ES-I3 (cell line): ENCODE measurements at regions not wholly inside any gene's neighbourhood (a gene's known extent, or its start where the extent isn't known, plus 50 kb on each side); places are given as distances from the start of the nearest gene placed in this dataset.
"Not testable (repeated sequence)": the region's sequence is repeated elsewhere in the genome, so short reads cannot be mapped to it uniquely, and the experiment has no call there.

Source experiments
- H3K36me3 ChIP-seq: 2 replicates; pipeline ENCODE4 v1.6.1; 2013; ENCODE audit warnings: mild to moderate bottlenecking, low read length, control low read depth, moderate library complexity; ENCODE audit not compliant: insufficient read depth
- H3K4me1 ChIP-seq: 2 replicates; pipeline ENCODE4 v1.6.1; 2013; ENCODE audit warnings: mild to moderate bottlenecking, control low read depth, low read length; ENCODE audit not compliant: insufficient read depth
- H3K9ac ChIP-seq: 2 replicates; pipeline ENCODE4 v1.6.1; 2013; ENCODE audit warnings: low read depth, mild to moderate bottlenecking, low read length, moderate library complexity
- H3K9me3 ChIP-seq: 2 replicates; pipeline ENCODE4 v1.6.1; 2013; ENCODE audit warnings: mild to moderate bottlenecking, low read length, moderate library complexity; ENCODE audit not compliant: control insufficient read depth, insufficient read depth

- Histone ChIP-seq H3K9me3 (no peaks in the 10 kb centered on the region), H3K4me1 (peaks cover 38% of the 10 kb centered on the region), H3K9ac (no peak overlapping the region), H3K36me3 (no peaks in the 10 kb centered on the region; the same call in 1 of the 2 replicates)
Observed at GRCh38 chr7:20083781-20084180, 133.4 kb downstream of the MACC1 start.

- H3K9me3 ChIP-seq: no peaks in the 10 kb centered on the region; the same call in 1 of the 2 replicates
- 0 out of 2 replicates have a peak, but pooled peaks cover under 1% of the 10 kb centered on the region for H3K36me3 ChIP-seq
- H3K4me1 ChIP-seq: peaks cover 45% of the 10 kb centered on the region
- no peak overlapping the region for H3K9ac ChIP-seq
Observed at GRCh38 chr7:20079080-20079479, 138.1 kb downstream of the MACC1 start.

- 0 out of 2 replicates have a peak, but pooled peaks cover 3% of the 10 kb centered on the region for H3K36me3 ChIP-seq
- no peaks in the 10 kb centered on the region; the same call in 1 of the 2 replicates for H3K9me3 ChIP-seq
- H3K9ac ChIP-seq: no peak overlapping the region
- peaks cover 33% of the 10 kb centered on the region for H3K4me1 ChIP-seq
Observed at GRCh38 chr7:20076835-20077234, 140.3 kb downstream of the MACC1 start.

DNA sequence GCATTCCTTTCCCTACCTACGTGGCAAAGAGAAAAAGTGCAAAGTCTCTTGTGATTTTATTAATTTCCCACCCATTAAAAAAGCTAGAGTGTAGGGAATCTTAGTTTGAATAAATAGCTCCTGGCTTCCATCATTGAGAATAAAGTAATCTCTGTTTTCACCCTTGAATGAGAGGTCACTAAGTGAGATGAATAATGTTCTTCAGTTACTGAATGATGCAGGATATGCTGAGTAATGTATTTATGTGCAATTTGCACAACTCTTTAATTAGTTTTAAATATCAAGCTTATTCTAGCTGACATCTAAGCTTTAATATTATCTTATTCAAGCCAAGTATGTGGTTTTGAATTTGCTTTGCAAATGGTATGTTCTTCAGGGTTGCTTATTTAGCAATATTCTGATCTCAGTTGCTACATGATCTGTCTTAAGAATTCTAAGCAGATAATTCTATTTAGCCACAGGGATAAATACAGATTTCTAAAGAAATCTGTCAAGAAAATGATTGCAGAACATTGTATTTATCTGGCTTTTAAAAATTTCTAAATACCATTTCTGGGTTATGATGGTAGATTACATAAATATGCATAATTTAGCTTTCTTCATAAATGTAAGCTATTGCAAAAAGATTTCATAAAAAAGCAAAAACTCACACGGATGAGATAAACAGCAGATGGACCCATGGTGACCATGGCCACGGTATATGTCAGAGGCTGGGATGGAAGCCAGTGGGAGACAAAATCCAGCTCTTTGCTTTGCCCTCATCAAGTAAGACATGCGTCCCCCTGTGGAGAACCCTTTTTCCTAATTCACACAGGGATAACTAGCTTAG is 141.0 kb downstream of the MACC1 start:
- Histone ChIP-seq H3K9me3 (no peaks in the 10 kb centered on the region; the same call in 1 of the 2 replicates), H3K36me3 (0 out of 2 replicates have a peak, but pooled peaks cover 3% of the 10 kb centered on the region)

GRCh38 chr7:20075440-20075839 is 141.7 kb downstream of the MACC1 start:
- Histone ChIP-seq H3K9me3 (no peaks in the 10 kb centered on the region; the same call in 1 of the 2 replicates), H3K4me1 (peaks cover 22% of the 10 kb centered on the region), H3K36me3 (0 out of 2 replicates have a peak, but pooled peaks cover 3% of the 10 kb centered on the region), H3K9ac (no peak overlapping the region)

More for the DNA sequence above, 141.0 kb downstream of the MACC1 start:
- Histone ChIP-seq H3K9ac (no peak overlapping the region), H3K4me1 (peaks cover 27% of the 10 kb centered on the region)

- Histone ChIP-seq H3K9me3 (peaks cover 23% of the 10 kb centered on the region), H3K36me3 (peaks cover 18% of the 10 kb centered on the region)
- not testable (repeated sequence) for H3K4me1 ChIP-seq, H3K9ac ChIP-seq
Observed at GRCh38 chr7:20068004-20068403, 149.2 kb downstream of the MACC1 start.

DNA sequence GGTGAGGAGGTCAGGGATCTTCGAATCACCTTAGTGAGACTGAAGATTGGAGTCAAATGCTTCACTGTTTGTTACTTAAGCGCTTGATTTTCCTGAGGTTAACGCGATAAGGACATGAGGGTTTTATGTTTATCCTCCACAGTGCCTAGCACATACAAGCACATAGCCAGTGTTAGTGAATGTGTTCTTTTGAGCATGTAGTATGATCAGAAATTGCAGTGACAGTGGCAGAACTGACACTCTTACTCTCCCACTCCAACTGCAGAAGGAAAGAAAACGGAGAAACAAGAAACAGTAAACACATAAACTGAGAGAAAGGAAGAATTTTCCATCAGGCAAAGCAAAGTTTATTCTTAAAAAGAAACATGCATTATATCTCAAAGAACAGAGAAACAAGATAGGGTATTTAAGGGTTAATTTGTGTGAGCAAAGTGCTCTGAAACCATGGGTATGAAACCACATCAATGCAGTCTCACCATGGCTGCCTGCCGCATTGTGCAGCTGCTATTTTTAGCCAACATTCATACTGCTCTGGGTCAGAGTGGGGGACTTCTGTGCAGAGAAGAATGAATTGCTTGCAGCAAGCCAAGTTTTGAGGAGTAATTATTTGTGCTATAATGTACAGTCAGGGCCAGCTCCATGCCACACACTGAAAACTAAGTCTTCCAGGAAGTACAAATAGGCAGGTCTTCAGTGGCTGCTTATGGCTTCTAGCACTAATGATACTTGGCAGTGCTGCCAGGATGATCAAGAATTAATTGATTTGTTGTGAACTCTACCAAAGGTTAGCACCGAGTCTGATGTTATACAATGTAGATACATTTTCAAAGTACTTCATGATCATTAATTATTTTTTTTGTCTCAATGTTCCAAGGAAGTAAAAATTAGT is 152.0 kb downstream of the MACC1 start:
- Histone ChIP-seq H3K4me1 (peaks cover 9% of the 10 kb centered on the region; the same call in 1 of the 2 replicates), H3K36me3 (peaks cover 18% of the 10 kb centered on the region), H3K9ac (no peak overlapping the region)

GRCh38 chr7:20064181-20064970 is 152.8 kb downstream of the MACC1 start:
- Histone ChIP-seq H3K9me3 (peaks cover 23% of the 10 kb centered on the region), H3K4me1 (peaks cover 9% of the 10 kb centered on the region; the same call in 1 of the 2 replicates), H3K36me3 (peaks cover 18% of the 10 kb centered on the region), H3K9ac (no peak overlapping the region)

More for the DNA sequence above, 152.0 kb downstream of the MACC1 start:
- peaks cover 23% of the 10 kb centered on the region for H3K9me3 ChIP-seq

DNA sequence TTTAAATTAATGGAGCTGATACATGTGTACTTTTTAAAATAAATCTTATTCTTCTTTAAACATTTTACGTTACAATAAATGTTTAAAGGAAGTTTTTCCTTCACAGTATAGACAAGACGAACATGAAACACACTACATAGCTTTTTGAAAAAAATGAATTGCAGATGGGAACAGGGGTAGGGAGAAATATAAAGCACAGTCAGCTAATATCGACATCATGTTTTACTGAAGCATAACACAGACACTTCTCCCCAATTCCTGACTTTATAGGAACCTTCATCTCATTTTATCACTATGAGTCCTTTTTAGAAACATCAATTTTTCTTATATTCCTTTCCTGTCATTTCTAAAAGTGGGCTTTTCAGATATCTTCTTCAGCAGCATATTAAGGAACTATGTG is 153.5 kb downstream of the MACC1 start:
- Histone ChIP-seq H3K9me3 (peaks cover 19% of the 10 kb centered on the region), H3K4me1 (peaks cover 9% of the 10 kb centered on the region; the same call in 1 of the 2 replicates), H3K36me3 (peaks cover 18% of the 10 kb centered on the region), H3K9ac (no peak overlapping the region)

DNA sequence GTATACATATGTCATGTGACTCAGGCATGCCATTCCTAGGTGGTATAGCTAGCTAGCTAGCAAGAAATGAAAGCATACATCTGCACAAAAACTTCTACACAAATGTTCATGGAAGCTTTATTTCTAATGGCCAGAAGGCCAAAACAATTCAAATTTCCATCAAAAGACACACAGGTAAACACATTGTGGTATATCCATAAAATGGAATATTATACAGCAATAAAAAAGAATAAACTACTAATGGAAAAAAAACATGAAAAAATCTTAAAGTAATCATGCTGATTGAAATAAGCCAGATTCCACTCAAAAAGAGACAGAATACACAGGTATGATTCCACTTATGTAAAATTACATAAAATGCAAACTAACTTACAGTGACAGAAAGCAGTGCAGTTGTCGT is 154.3 kb downstream of the MACC1 start:
- Histone ChIP-seq H3K9ac (no peak overlapping the region), H3K36me3 (peaks cover 18% of the 10 kb centered on the region), H3K9me3 (peaks cover 14% of the 10 kb centered on the region), H3K4me1 (peaks cover 9% of the 10 kb centered on the region; the same call in 1 of the 2 replicates)

GRCh38 chr7:20053334-20054104 is 163.7 kb downstream of the MACC1 start:
- H3K4me1 ChIP-seq: peaks cover 34% of the 10 kb centered on the region
- H3K9me3 ChIP-seq: peaks cover 6% of the 10 kb centered on the region; the same call in 1 of the 2 replicates
- no peaks in the 10 kb centered on the region for H3K36me3 ChIP-seq
- H3K9ac ChIP-seq: no peak overlapping the region

DNA sequence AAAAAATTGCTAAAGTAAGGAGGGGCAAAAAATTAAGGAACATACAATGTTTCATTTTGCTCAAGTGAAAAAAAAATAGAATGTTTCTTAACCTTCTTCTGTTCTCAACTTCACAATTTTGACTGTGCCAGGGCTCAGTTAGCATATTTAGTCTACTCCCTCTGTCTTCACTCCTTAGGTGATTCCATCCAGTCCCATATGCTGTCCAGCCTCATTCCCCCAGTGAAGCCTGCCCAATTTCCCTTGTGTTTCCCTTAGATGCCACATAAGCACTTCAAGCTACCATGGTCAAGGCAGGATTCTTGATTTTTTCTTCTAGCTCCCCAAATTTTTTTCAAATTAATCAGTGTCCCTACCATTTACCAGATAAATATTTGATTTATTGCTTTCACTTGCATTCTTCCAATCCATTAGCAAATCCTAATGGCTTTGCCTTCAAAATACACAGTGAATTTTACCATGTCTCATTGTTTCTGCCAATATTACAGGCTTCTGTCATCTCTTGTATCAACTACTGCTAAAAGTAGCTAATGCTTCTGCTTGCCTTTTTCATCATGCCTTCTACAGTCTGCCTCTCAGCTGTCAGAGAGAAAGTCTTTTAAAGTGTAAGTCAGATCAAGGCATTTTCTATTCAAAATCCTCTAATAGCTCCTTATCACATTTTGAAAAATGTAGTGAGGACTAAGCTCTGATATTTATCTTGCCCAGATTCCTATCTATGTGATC is 166.8 kb downstream of the MACC1 start:
- H3K9me3 ChIP-seq: no peaks in the 10 kb centered on the region
- H3K4me1 ChIP-seq: peaks cover 34% of the 10 kb centered on the region
- no peak overlapping the region for H3K9ac ChIP-seq
- no peaks in the 10 kb centered on the region for H3K36me3 ChIP-seq
